ENCODE measurements at regions not wholly inside any gene's neighbourhood (a gene's known extent, or its start where the extent isn't known, plus 50 kb on each side); places are given as distances from the start of the nearest gene placed in this dataset.

- TF ChIP-seq CTCF (IDR thresholded peaks at IDR 0.05) (no peak), POLR2A (IDR thresholded peaks at IDR 0.05) (no peak), POLR2AphosphoS5 (IDR thresholded peaks at IDR 0.05) (no peak), EP300 (IDR thresholded peaks at IDR 0.05) (no peak)
Measured at GRCh38 chr20:12020846-12021245, 103.2 kb downstream of the BTBD3 start.

Data from upper lobe of left lung (tissue), 4 donors.